ENCODE measurements at regions not wholly inside any gene's neighbourhood (a gene's known extent, or its start where the extent isn't known, plus 50 kb on each side); places are given as distances from the start of the nearest gene placed in this dataset.

DNA sequence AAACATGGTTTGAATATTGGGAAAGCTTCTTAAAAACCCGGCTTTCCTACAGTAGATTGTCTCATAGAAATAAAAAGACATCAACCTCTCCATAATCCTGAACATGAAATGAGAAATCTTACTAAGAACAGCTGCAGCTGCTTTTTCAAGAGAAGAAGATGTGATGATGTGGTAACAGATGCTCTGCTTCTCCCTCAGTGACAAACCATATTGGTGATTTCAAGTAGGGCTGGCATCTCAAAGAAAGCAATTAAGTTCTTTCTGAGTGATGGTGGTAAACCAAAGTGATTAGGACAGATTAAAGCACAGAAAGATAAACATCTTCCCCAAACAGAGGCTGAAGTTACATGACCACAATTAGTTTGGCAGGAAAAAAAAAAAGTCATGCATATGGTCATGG, 1477.7 kb downstream of the RAPGEF2 start:
- Histone ChIP-seq H3K79me2 (ENCODE audit: low read length) (no peaks in the 10 kb centered on the region), H3K4me3 (ENCODE audit: low read length) (no peak overlapping the region), H4K20me1 (ENCODE audit: insufficient read depth, low read length) (no peaks in the 10 kb centered on the region), H3K9ac (ENCODE audit: low read length) (no peak overlapping the region), H3K27ac (ENCODE audit: low read length) (no peak overlapping the region), H3K4me1 (ENCODE audit: low read length) (no peaks in the 10 kb centered on the region), H3K27me3 (replicated peaks; ENCODE audit: insufficient read depth, low read length) (no peaks in the 10 kb centered on the region), H3K4me2 (ENCODE audit: low read depth, low read length) (no peak overlapping the region), H2AFZ (ENCODE audit: low read length) (no peak overlapping the region), H3K9me3 (replicated peaks; ENCODE audit: insufficient read depth, low read length) (no peaks in the 10 kb centered on the region), H3K36me3 (replicated peaks; ENCODE audit: insufficient read depth, low read length) (no peaks in the 10 kb centered on the region), H3K9me2 (replicated peaks; ENCODE audit: insufficient read depth, low read length) (no peaks in the 10 kb centered on the region), H3F3A (ENCODE audit: insufficient read depth, low read length) (no peaks in the 10 kb centered on the region)
- DNase-seq, result no peak
- TF ChIP-seq, protein P1, sequence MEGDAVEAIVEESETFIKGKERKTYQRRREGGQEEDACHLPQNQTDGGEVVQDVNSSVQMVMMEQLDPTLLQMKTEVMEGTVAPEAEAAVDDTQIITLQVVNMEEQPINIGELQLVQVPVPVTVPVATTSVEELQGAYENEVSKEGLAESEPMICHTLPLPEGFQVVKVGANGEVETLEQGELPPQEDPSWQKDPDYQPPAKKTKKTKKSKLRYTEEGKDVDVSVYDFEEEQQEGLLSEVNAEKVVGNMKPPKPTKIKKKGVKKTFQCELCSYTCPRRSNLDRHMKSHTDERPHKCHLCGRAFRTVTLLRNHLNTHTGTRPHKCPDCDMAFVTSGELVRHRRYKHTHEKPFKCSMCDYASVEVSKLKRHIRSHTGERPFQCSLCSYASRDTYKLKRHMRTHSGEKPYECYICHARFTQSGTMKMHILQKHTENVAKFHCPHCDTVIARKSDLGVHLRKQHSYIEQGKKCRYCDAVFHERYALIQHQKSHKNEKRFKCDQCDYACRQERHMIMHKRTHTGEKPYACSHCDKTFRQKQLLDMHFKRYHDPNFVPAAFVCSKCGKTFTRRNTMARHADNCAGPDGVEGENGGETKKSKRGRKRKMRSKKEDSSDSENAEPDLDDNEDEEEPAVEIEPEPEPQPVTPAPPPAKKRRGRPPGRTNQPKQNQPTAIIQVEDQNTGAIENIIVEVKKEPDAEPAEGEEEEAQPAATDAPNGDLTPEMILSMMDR (IDR thresholded peaks at IDR 0.05; ENCODE audit: low read length), result no peak
- TF ChIP-seq EZH2 (optimal IDR thresholded peaks at IDR 0.05; ENCODE audit: low read depth, low read length), result no peak
- TF ChIP-seq EZH2phosphoT487 (IDR thresholded peaks at IDR 0.05; ENCODE audit: low read length), result no peak

GRCh38 chr4:160592258-160592657, 1489.4 kb downstream of the RAPGEF2 start:
- Histone ChIP-seq H3K9me3 (replicated peaks; ENCODE audit: insufficient read depth, low read length) (no peaks in the 10 kb centered on the region), H3K4me3 (ENCODE audit: low read length) (no peak overlapping the region), H3K27me3 (replicated peaks; ENCODE audit: insufficient read depth, low read length) (no peaks in the 10 kb centered on the region), H3K79me2 (ENCODE audit: low read length) (no peaks in the 10 kb centered on the region), H4K20me1 (ENCODE audit: insufficient read depth, low read length) (no peaks in the 10 kb centered on the region), H3F3A (ENCODE audit: insufficient read depth, low read length) (no peaks in the 10 kb centered on the region), H3K9ac (ENCODE audit: low read length) (no peak overlapping the region), H3K9me2 (replicated peaks; ENCODE audit: insufficient read depth, low read length) (no peaks in the 10 kb centered on the region), H3K4me2 (ENCODE audit: low read depth, low read length) (no peak overlapping the region), H3K27ac (ENCODE audit: low read length) (no peak overlapping the region), H3K36me3 (replicated peaks; ENCODE audit: insufficient read depth, low read length) (no peaks in the 10 kb centered on the region), H2AFZ (ENCODE audit: low read length) (no peak overlapping the region), H3K4me1 (ENCODE audit: low read length) (no peaks in the 10 kb centered on the region)
- DNase-seq, result no peak
- TF ChIP-seq EZH2phosphoT487 (IDR thresholded peaks at IDR 0.05; ENCODE audit: low read length), result no peak
- TF ChIP-seq, protein P1 (IDR thresholded peaks at IDR 0.05; ENCODE audit: low read length), result no peak
- TF ChIP-seq EZH2 (optimal IDR thresholded peaks at IDR 0.05; ENCODE audit: low read depth, low read length), result no peak

GRCh38 chr4:160595646-160596045, 1492.8 kb downstream of the RAPGEF2 start:
- Histone ChIP-seq H3K9me2 (replicated peaks; ENCODE audit: insufficient read depth, low read length) (no peaks in the 10 kb centered on the region), H3F3A (ENCODE audit: insufficient read depth, low read length) (no peaks in the 10 kb centered on the region), H3K36me3 (replicated peaks; ENCODE audit: insufficient read depth, low read length) (no peaks in the 10 kb centered on the region), H3K27me3 (replicated peaks; ENCODE audit: insufficient read depth, low read length) (no peaks in the 10 kb centered on the region), H3K79me2 (ENCODE audit: low read length) (no peaks in the 10 kb centered on the region), H2AFZ (ENCODE audit: low read length) (no peak overlapping the region), H3K9me3 (replicated peaks; ENCODE audit: insufficient read depth, low read length) (no peaks in the 10 kb centered on the region), H3K27ac (ENCODE audit: low read length) (no peak overlapping the region), H3K4me3 (ENCODE audit: low read length) (no peak overlapping the region), H4K20me1 (ENCODE audit: insufficient read depth, low read length) (no peaks in the 10 kb centered on the region), H3K9ac (ENCODE audit: low read length) (no peak overlapping the region), H3K4me1 (ENCODE audit: low read length) (no peaks in the 10 kb centered on the region), H3K4me2 (ENCODE audit: low read depth, low read length) (no peak overlapping the region)
- no peak for TF ChIP-seq EZH2 (optimal IDR thresholded peaks at IDR 0.05; ENCODE audit: low read depth, low read length)
- TF ChIP-seq, protein P1 (IDR thresholded peaks at IDR 0.05; ENCODE audit: low read length), result no peak
- TF ChIP-seq EZH2phosphoT487 (IDR thresholded peaks at IDR 0.05; ENCODE audit: low read length), result no peak
- no peak for DNase-seq

All from MM.1S (cell line).